ENCODE measurements at regions not wholly inside any gene's neighbourhood (a gene's known extent, or its start where the extent isn't known, plus 50 kb on each side); places are given as distances from the start of the nearest gene placed in this dataset.

- H3K4me3 ChIP-seq (ENCODE audit: low read depth, low read length, poor library complexity, severe bottlenecking), result no peak overlapping the region
- CTCF ChIA-PET (ENCODE audit: unreplicated experiment), result no interaction called here
- H3K27ac ChIP-seq (ENCODE audit: low read depth, low read length, poor library complexity, severe bottlenecking), result no peak overlapping the region
- H4K20me1 ChIP-seq (ENCODE audit: insufficient read depth, low read length), result no peaks in the 10 kb centered on the region
- TF ChIP-seq, protein P1, sequence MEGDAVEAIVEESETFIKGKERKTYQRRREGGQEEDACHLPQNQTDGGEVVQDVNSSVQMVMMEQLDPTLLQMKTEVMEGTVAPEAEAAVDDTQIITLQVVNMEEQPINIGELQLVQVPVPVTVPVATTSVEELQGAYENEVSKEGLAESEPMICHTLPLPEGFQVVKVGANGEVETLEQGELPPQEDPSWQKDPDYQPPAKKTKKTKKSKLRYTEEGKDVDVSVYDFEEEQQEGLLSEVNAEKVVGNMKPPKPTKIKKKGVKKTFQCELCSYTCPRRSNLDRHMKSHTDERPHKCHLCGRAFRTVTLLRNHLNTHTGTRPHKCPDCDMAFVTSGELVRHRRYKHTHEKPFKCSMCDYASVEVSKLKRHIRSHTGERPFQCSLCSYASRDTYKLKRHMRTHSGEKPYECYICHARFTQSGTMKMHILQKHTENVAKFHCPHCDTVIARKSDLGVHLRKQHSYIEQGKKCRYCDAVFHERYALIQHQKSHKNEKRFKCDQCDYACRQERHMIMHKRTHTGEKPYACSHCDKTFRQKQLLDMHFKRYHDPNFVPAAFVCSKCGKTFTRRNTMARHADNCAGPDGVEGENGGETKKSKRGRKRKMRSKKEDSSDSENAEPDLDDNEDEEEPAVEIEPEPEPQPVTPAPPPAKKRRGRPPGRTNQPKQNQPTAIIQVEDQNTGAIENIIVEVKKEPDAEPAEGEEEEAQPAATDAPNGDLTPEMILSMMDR (conservative IDR thresholded peaks at IDR 0.05; ENCODE audit: low read length), result no peak
- no peak for TF ChIP-seq EZH2phosphoT487 (IDR thresholded peaks at IDR 0.05; ENCODE audit: borderline replicate concordance, low read depth, low read length)
- H3K9me3 ChIP-seq (ENCODE audit: low read length), result no peaks in the 10 kb centered on the region
- POLR2A ChIA-PET, result no interaction called here
- no peaks in the 10 kb centered on the region for H3K4me1 ChIP-seq (ENCODE audit: insufficient read depth, low read length, poor library complexity, severe bottlenecking)
- no TSS peak for BruUV-seq (replicated peaks)
- no peak for DNase-seq (ENCODE audit: low spot score)
- intact Hi-C loops (cut with micrococcal nuclease; ENCODE audit: unreplicated experiment), result no loop called here
- no peaks in the 10 kb centered on the region for H3K36me3 ChIP-seq (ENCODE audit: insufficient read depth, low read length)
- H3K79me2 ChIP-seq (ENCODE audit: insufficient read depth, low read depth, low read length), result no peaks in the 10 kb centered on the region
- H3K9me2 ChIP-seq (ENCODE audit: insufficient read depth, low read length), result no peaks in the 10 kb centered on the region
- no peak overlapping the region for H2AFZ ChIP-seq (ENCODE audit: low read length)
- no peak overlapping the region for H3K4me2 ChIP-seq (ENCODE audit: low read length)
Measured at GRCh38 chr3:135324301-135324700, 529.2 kb downstream of the EPHB1 start.

- H3K9me2 ChIP-seq (ENCODE audit: insufficient read depth, low read length), result no peaks in the 10 kb centered on the region
- H3K4me2 ChIP-seq (ENCODE audit: low read length), result no peak overlapping the region
- H2AFZ ChIP-seq (ENCODE audit: low read length), result no peak overlapping the region
- no peaks in the 10 kb centered on the region for H4K20me1 ChIP-seq (ENCODE audit: insufficient read depth, low read length)
- CTCF ChIA-PET (ENCODE audit: unreplicated experiment), result no interaction called here
- H3K79me2 ChIP-seq (ENCODE audit: insufficient read depth, low read depth, low read length), result no peaks in the 10 kb centered on the region
- no peaks in the 10 kb centered on the region for H3K4me1 ChIP-seq (ENCODE audit: insufficient read depth, low read length, poor library complexity, severe bottlenecking)
- BruUV-seq (replicated peaks), result no TSS peak
- POLR2A ChIA-PET, result no interaction called here
- no peak overlapping the region for H3K4me3 ChIP-seq (ENCODE audit: low read depth, low read length, poor library complexity, severe bottlenecking)
- DNase-seq (ENCODE audit: low spot score), result no peak
- no peaks in the 10 kb centered on the region for H3K9me3 ChIP-seq (ENCODE audit: low read length)
- no peak overlapping the region for H3K27ac ChIP-seq (ENCODE audit: low read depth, low read length, poor library complexity, severe bottlenecking)
- intact Hi-C loops (cut with micrococcal nuclease; ENCODE audit: unreplicated experiment), result no loop called here
- H3K36me3 ChIP-seq (ENCODE audit: insufficient read depth, low read length), result no peaks in the 10 kb centered on the region
- TF ChIP-seq, protein P1 (conservative IDR thresholded peaks at IDR 0.05; ENCODE audit: low read length), result no peak
- no peak for TF ChIP-seq EZH2phosphoT487 (IDR thresholded peaks at IDR 0.05; ENCODE audit: borderline replicate concordance, low read depth, low read length)
Measured at GRCh38 chr3:135325096-135325495, 530.0 kb downstream of the EPHB1 start.

- POLR2A ChIA-PET, result no interaction called here
- TF ChIP-seq, protein P1 (conservative IDR thresholded peaks at IDR 0.05; ENCODE audit: low read length), result no peak
- no peak for TF ChIP-seq EZH2phosphoT487 (IDR thresholded peaks at IDR 0.05; ENCODE audit: borderline replicate concordance, low read depth, low read length)
- intact Hi-C loops (cut with micrococcal nuclease; ENCODE audit: unreplicated experiment), result no loop called here
Measured at GRCh38 chr3:135325726-135326235, 530.7 kb downstream of the EPHB1 start.

More at GRCh38 chr3:135325726-135326235, 530.7 kb downstream of the EPHB1 start:
- no peak for DNase-seq (ENCODE audit: low spot score)
- no peaks in the 10 kb centered on the region for H4K20me1 ChIP-seq (ENCODE audit: insufficient read depth, low read length)
- H2AFZ ChIP-seq (ENCODE audit: low read length), result no peak overlapping the region
- no peaks in the 10 kb centered on the region for H3K36me3 ChIP-seq (ENCODE audit: insufficient read depth, low read length)
- no peak overlapping the region for H3K4me3 ChIP-seq (ENCODE audit: low read depth, low read length, poor library complexity, severe bottlenecking)
- H3K79me2 ChIP-seq (ENCODE audit: insufficient read depth, low read depth, low read length), result no peaks in the 10 kb centered on the region
- no peaks in the 10 kb centered on the region for H3K4me1 ChIP-seq (ENCODE audit: insufficient read depth, low read length, poor library complexity, severe bottlenecking)
- CTCF ChIA-PET (ENCODE audit: unreplicated experiment), result no interaction called here
- H3K27ac ChIP-seq (ENCODE audit: low read depth, low read length, poor library complexity, severe bottlenecking), result no peak overlapping the region
- H3K9me3 ChIP-seq (ENCODE audit: low read length), result no peaks in the 10 kb centered on the region
- no TSS peak for BruUV-seq (replicated peaks)
- no peaks in the 10 kb centered on the region for H3K9me2 ChIP-seq (ENCODE audit: insufficient read depth, low read length)
- no peak overlapping the region for H3K4me2 ChIP-seq (ENCODE audit: low read length)

Data from OCI-LY7 (cell line).